HUES6 (cell line): ENCODE measurements at regions not wholly inside any gene's neighbourhood (a gene's known extent, or its start where the extent isn't known, plus 50 kb on each side); places are given as distances from the start of the nearest gene placed in this dataset.

ENCODE experiments used
- H3K27ac ChIP-seq: 2 replicates; pipeline ENCODE4 v1.7.0; 2013; ENCODE audit warnings: low read depth, mild to moderate bottlenecking, low read length, inconsistent platforms
- H3K27me3 ChIP-seq: 2 replicates; pipeline ENCODE4 v1.6.1; 2013; ENCODE audit warnings: low read length; ENCODE audit not compliant: control insufficient read depth, insufficient read depth
- H3K36me3 ChIP-seq: 2 replicates; pipeline ENCODE4 v1.6.1; 2013; ENCODE audit warnings: low read length; ENCODE audit not compliant: control insufficient read depth, insufficient read depth
- H3K4me1 ChIP-seq: 2 replicates; pipeline ENCODE4 v1.6.1; 2013; ENCODE audit warnings: low read length; ENCODE audit not compliant: control insufficient read depth, insufficient read depth
- H3K4me3 ChIP-seq: 2 replicates; pipeline ENCODE4 v1.5.1; 2013; ENCODE audit warnings: low read depth, low read length
- H3K9ac ChIP-seq: one replicate; pipeline ENCODE4 v1.6.1; 2013; ENCODE audit warnings: mild to moderate bottlenecking, low read length
- H3K9me3 ChIP-seq: 2 replicates; pipeline ENCODE4 v1.6.1; 2013; ENCODE audit warnings: low read depth, low read length; ENCODE audit not compliant: control insufficient read depth, insufficient read depth

DNA sequence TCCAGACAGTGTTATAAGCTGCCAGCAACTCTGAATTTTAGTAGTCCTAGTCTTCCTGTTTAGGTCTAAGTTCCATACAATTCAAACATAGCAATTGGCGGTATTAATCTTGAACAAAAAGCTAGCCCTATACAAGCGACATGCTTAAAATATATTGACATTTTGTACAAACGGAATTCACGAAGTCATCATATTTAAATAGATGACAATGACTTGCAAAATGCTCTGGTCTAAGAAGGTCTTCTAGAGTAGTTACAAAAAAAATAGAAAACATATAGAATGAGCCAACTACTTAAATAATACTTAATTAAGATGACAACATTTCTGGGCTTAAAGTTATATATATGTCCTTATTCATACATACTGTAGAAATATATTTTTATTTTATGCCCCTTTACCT lies 446.6 kb downstream of the ANKRD7 start:
- Histone ChIP-seq H3K36me3 (no peaks in the 10 kb centered on the region), H3K4me1 (no peaks in the 10 kb centered on the region), H3K9ac (no peak overlapping the region), H3K9me3 (no peaks in the 10 kb centered on the region), H3K4me3 (no peak overlapping the region), H3K27ac (no peak overlapping the region), H3K27me3 (no peaks in the 10 kb centered on the region)

DNA sequence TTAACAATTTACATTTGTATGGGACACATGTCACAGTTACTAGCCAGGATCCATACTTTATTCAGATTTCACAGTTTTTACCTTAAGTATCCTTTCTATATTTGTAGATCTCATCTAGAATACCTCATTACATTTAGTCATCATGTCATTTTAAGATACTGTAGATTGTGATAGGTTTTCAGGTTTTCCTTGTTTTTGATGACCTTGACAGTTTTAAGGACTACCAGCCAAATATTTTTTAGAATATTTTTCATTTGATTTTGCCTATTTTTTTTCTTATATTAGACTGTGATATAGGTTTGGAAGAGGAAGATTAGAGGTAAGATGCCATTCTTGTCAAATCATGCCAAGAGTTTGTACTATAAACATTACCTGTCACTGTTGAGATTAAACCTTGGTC lies 460.3 kb downstream of the ANKRD7 start:
- Histone ChIP-seq H3K27me3 (no peaks in the 10 kb centered on the region), H3K27ac (no peak overlapping the region), H3K36me3 (no peaks in the 10 kb centered on the region), H3K4me3 (no peak overlapping the region), H3K4me1 (no peaks in the 10 kb centered on the region), H3K9me3 (no peaks in the 10 kb centered on the region), H3K9ac (no peak overlapping the region)

DNA sequence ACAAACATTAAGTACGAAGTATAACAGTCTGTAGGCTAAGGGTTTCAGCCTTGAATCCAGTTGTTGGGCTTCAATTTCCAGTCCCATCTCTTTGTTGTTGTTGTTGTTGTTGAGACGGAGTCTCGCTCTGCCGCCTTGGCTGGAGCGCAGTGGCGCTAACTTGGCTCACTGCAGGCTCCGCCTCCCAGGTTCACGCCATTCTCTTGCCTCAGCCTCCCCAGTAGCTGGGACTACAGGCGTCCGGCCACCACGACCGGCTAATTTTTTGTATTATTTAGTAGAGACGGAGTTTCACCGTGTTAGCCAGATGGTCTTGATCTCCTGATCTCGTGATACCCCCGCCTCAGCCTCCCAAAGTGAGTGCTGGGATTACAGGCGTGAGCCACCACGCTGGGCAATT lies 464.9 kb downstream of the ANKRD7 start:
- no peak overlapping the region for H3K4me3 ChIP-seq
- H3K9ac ChIP-seq, result no peak overlapping the region
- no peaks in the 10 kb centered on the region for H3K36me3 ChIP-seq
- H3K4me1 ChIP-seq, result no peaks in the 10 kb centered on the region
- H3K9me3 ChIP-seq, result no peaks in the 10 kb centered on the region
- no peak overlapping the region for H3K27ac ChIP-seq
- no peaks in the 10 kb centered on the region for H3K27me3 ChIP-seq

DNA sequence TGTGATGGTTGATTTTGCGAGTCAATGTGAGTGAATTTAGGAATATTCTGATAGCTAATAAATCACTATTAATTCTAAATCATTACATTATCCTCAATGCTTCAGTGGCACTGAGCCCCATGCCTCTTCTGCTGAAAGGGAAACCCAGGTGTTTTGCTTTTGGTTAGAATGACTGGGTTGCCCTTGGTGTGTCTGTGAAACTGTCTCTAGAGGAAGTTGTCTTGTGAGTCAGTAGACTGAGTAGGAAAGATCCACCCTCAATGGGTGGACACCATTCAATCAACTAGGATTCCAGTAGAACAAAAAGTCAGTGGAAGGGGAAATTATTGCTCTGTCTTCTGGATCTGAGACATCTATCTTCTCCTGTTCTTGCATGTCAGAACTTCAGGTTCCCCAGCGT lies 472.4 kb downstream of the ANKRD7 start:
- Histone ChIP-seq H3K4me1 (no peaks in the 10 kb centered on the region), H3K27me3 (no peaks in the 10 kb centered on the region), H3K36me3 (no peaks in the 10 kb centered on the region), H3K4me3 (no peak overlapping the region), H3K9ac (no peak overlapping the region), H3K9me3 (no peaks in the 10 kb centered on the region), H3K27ac (no peak overlapping the region)

DNA sequence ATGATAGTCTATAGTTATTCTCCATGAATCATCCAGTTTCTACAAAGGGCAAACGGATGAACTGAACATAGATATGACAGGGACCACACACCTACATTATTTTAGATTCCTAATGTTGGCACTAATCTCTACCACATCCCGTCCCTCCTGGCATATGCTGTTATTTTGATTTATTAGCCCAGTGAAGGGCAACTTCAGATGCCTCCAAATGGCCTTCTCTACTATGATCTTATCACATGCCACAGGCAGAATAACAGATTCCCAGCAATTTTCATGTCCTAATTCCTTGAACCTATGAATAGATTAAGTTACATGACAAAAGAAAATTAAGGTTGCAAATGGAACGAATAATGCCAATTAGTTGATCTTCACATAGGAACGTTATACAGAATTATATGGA lies 474.7 kb downstream of the ANKRD7 start:
- no peaks in the 10 kb centered on the region for H3K27me3 ChIP-seq
- no peaks in the 10 kb centered on the region for H3K9me3 ChIP-seq
- H3K27ac ChIP-seq, result no peak overlapping the region
- H3K4me3 ChIP-seq, result no peak overlapping the region
- no peaks in the 10 kb centered on the region for H3K4me1 ChIP-seq
- H3K9ac ChIP-seq, result no peak overlapping the region
- no peaks in the 10 kb centered on the region for H3K36me3 ChIP-seq

DNA sequence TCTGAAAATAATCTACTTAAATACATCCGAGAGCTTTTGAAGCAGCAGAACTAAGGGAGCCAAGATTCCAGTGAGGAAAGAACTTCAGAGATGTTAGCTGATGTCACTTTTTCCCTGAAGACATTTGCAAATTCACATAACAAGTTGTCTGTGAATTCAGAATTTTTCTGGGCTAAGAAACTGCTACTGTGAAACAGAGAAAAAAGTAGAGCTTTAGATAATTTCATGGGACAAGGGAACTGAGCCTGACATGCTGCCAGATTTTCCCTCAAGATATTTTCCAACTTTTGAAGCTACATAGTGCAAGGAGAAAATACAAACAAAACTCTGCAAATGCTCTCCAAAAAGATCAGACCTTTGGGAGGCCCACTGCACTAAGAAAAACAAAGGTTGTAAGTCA lies 484.2 kb downstream of the ANKRD7 start:
- 0 out of 2 replicates have a peak, but pooled peaks cover 4% of the 10 kb centered on the region for H3K4me1 ChIP-seq
- no peaks in the 10 kb centered on the region for H3K36me3 ChIP-seq
- H3K9me3 ChIP-seq, result no peaks in the 10 kb centered on the region
- no peak overlapping the region for H3K9ac ChIP-seq
- no peak overlapping the region for H3K27ac ChIP-seq
- no peak overlapping the region for H3K4me3 ChIP-seq
- no peaks in the 10 kb centered on the region for H3K27me3 ChIP-seq

DNA sequence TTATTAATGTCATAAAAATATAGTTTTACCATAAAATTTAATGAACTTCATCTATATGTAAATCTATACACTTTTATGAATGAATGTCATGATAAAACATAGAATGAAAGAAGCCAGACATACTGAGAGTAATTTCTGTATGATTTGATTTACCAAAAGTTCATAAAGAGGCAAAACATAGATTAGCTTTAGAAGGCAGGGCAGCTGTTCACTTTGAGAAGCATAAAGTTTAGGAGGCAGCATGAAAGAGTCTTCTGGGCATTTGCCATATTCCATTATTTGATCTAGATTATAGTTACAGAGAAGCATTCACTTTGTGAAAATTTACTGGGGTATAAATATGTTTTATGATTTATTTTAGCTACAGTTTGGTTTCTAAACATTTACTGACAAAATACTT lies 487.2 kb downstream of the ANKRD7 start:
- Histone ChIP-seq H3K4me1 (0 out of 2 replicates have a peak, but pooled peaks cover 4% of the 10 kb centered on the region), H3K4me3 (no peak overlapping the region), H3K36me3 (no peaks in the 10 kb centered on the region), H3K27me3 (no peaks in the 10 kb centered on the region), H3K27ac (no peak overlapping the region), H3K9me3 (no peaks in the 10 kb centered on the region), H3K9ac (no peak overlapping the region)

DNA sequence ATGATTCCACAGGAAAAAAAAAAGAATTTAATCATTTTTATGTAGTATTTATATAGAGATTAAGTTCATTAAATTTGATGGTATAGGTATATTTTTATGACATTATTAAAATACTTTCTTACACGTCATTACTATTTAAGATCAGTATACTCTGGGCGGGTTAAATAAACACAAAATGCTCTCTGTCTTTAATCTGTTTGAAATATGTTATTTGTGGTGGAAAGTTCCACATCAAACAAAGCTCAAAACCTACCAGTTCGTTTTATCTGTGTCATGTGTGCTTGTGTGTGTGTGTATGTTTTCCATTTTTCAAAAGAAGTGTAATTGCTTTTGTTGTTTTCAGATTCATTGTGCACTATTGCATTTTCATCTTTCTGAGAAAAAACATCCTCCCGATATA lies 488.5 kb downstream of the ANKRD7 start:
- Histone ChIP-seq H3K4me1 (0 out of 2 replicates have a peak, but pooled peaks cover 4% of the 10 kb centered on the region), H3K9me3 (no peaks in the 10 kb centered on the region), H3K27me3 (no peaks in the 10 kb centered on the region), H3K4me3 (no peak overlapping the region), H3K36me3 (no peaks in the 10 kb centered on the region), H3K9ac (no peak overlapping the region), H3K27ac (no peak overlapping the region)

DNA sequence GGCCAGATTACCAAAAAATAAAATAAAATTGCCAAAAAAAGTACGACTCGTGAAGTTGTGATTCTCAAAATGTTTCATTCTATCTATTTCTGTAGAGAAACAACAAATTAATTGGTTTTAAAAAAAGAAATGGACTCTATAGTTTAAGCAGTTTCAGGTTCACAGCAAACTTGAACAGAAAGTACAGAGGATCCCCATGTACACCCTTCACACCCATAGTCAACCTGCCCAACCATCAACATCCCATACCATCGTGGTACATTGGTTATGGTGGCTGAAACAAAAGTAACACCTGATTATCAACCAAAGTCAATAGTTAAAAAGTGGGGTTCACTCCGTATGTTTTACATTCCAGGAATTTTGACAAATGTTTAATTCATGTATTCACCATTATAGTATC lies 496.1 kb downstream of the ANKRD7 start:
- Histone ChIP-seq H3K27me3 (no peaks in the 10 kb centered on the region), H3K27ac (no peak overlapping the region), H3K4me1 (no peaks in the 10 kb centered on the region), H3K36me3 (no peaks in the 10 kb centered on the region), H3K9me3 (no peaks in the 10 kb centered on the region), H3K4me3 (no peak overlapping the region), H3K9ac (no peak overlapping the region)

DNA sequence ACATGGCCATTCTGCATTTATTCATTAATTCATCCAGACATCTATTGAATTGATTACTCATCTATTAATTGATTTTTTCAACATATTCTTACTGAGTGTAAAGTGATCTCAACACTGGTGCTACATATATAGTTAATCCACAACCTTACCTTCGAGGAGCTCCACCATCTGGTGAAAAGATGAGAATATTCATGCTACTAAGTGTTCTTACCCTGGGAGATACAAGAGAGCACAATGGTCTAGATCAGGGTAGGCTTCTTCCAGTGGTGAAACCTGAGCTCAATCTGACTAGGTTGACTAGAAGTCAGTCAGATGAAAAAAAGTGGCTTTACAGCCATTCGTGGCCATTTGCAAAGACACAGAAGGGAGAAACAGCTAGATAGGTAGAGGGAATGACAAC lies 507.4 kb downstream of the ANKRD7 start:
- no peaks in the 10 kb centered on the region for H3K4me1 ChIP-seq
- H3K27ac ChIP-seq, result no peak overlapping the region
- H3K9ac ChIP-seq, result no peak overlapping the region
- H3K4me3 ChIP-seq, result no peak overlapping the region
- no peaks in the 10 kb centered on the region for H3K36me3 ChIP-seq
- H3K9me3 ChIP-seq, result no peaks in the 10 kb centered on the region
- no peaks in the 10 kb centered on the region for H3K27me3 ChIP-seq

DNA sequence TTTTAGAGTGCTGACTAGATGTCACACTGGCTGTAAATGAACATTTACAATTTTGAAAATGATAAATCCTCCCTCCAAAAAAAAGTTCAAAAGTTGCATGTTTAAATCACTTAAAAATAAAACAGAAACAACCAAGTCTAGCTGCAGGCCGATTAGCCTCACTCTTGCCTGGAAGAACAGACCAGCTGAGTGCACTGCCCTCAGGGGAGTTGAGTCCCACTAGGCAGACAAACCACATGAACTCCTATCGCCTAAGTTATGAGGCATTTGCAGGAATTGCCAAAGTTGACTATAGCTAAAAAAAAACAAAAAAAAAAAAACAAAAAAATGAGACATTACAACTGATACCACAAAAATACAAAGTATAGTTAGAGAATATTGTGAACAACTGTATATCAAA lies 510.0 kb downstream of the ANKRD7 start:
- no peaks in the 10 kb centered on the region for H3K9me3 ChIP-seq
- H3K4me1 ChIP-seq, result no peaks in the 10 kb centered on the region
- no peak overlapping the region for H3K27ac ChIP-seq
- no peak overlapping the region for H3K4me3 ChIP-seq
- no peak overlapping the region for H3K9ac ChIP-seq
- H3K36me3 ChIP-seq, result no peaks in the 10 kb centered on the region
- H3K27me3 ChIP-seq, result no peaks in the 10 kb centered on the region

DNA sequence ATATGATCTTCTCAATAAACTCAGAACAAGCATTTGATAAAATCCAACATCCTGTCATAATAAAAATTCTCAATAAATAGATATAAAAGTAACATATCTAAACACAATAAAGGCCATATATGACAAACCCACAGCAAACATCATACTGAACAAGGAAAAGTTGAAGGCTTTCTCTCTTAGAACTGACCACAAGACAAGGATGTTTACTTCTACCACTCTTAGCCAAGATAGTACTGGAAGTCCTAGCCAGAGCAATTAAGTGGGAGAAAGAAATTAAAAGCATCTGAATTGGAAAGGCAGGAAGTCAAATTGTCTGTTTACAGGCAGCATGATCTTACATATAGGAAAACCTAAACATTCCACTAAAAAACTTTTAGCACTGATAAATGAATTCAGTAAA lies 510.9 kb downstream of the ANKRD7 start:
- H3K36me3 ChIP-seq, result no peaks in the 10 kb centered on the region
- no peak overlapping the region for H3K9ac ChIP-seq
- no peaks in the 10 kb centered on the region for H3K4me1 ChIP-seq
- no peak overlapping the region for H3K4me3 ChIP-seq
- no peak overlapping the region for H3K27ac ChIP-seq
- no peaks in the 10 kb centered on the region for H3K9me3 ChIP-seq
- H3K27me3 ChIP-seq, result no peaks in the 10 kb centered on the region
